ENCODE measurements at regions not wholly inside any gene's neighbourhood (a gene's known extent, or its start where the extent isn't known, plus 50 kb on each side); places are given as distances from the start of the nearest gene placed in this dataset.

- TF ChIP-seq CTCF (IDR thresholded peaks at IDR 0.05; ENCODE audit: low read length) (no peak), EZH2 (IDR thresholded peaks at IDR 0.05; ENCODE audit: borderline replicate concordance, low read length) (no peak)
Observed at GRCh38 chr14:89508863-89509262, 91.8 kb upstream of the FOXN3 start.

Data from OCI-LY1 (cell line).